HepG2 (cell line): ENCODE measurements at regions not wholly inside any gene's neighbourhood (a gene's known extent, or its start where the extent isn't known, plus 50 kb on each side); places are given as distances from the start of the nearest gene placed in this dataset.

Experiments used
- ATAC-seq: fragments of 200-7000 bp; cut with Tn5 transposase; 3 replicates; pipeline ENCODE4 v1.9.1; 2020; ENCODE audit warnings: mild to moderate bottlenecking, moderate library complexity
- BruUV-seq: library from RNA; stranded (reverse); fragments of 400-500 nt; replicated peaks from 2 replicates; lab custom pipeline; 2021; lab: Mats Ljungman, UMichigan
- CTCF ChIA-PET: fragments of 300-600 bp; formaldehyde crosslinking; extraction: SDS; loops from one replicate; lab custom pipeline; 2021; ENCODE audit warnings: low total read pairs, inconsistent platforms, low intra/inter-chr PET ratio; lab: Yijun Ruan, JAX
- POLR2A ChIA-PET: fragments of 350-600 bp; sonication (Branson Sonifier 250); formaldehyde crosslinking; loops from one replicate; lab custom pipeline; 2020; ENCODE audit warnings: antibody characterized with exemption, inconsistent platforms; lab: Yijun Ruan, JAX
- DNase-seq: peaks from one replicate; pipeline ENCODE4 v3.0.0-alpha.2; 2015; ENCODE audit warnings: low spot score
- FAIRE-seq: peaks from 3 replicates; lab custom pipeline; 2011; peaks lifted over from hg19 to GRCh38; lab: Jason Lieb, UNC
- H2AFZ ChIP-seq: one replicate; pipeline ENCODE4 v1.6.1; 2011; ENCODE audit warnings: low read length, inconsistent platforms
- H3K27ac ChIP-seq: fragments of 300-600 bp; 3 replicates; pipeline ENCODE4 v1.8.0; 2011; ENCODE audit warnings: mixed run types, mild to moderate bottlenecking, mixed read lengths, low read length, inconsistent platforms; ENCODE audit not compliant: insufficient read depth; ENCODE audit errors: extremely low read length
- H3K27me3 ChIP-seq, 2 experiments: fragments of 200-600 bp in 1 of 2; 2 replicates in 1 of 2; 3 replicates in 1 of 2; pipeline versions ENCODE4 v1.6.0 to v1.8.0; 2011; ENCODE audit warnings: low read length in 2 of 2, mild to moderate bottlenecking in 2 of 2, moderate library complexity in 2 of 2, inconsistent platforms in 1 of 2; ENCODE audit not compliant: insufficient read depth in 2 of 2, control insufficient read depth in 1 of 2
- H3K36me3 ChIP-seq, 2 experiments: fragments of 200-600 bp in 1 of 2; replicated peaks in 1 of 2; 2 replicates in 1 of 2; 3 replicates in 1 of 2; pipeline versions ENCODE4 v1.5.1 to v1.8.0; 2011; ENCODE audit warnings: low read length in 2 of 2, inconsistent platforms in 1 of 2; ENCODE audit not compliant: insufficient read depth in 2 of 2, control insufficient read depth in 1 of 2
- H3K4me1 ChIP-seq: 2 replicates; pipeline ENCODE4 v1.5.1; 2012; ENCODE audit warnings: low read length, inconsistent platforms; ENCODE audit not compliant: insufficient read depth
- H3K4me2 ChIP-seq: 2 replicates; pipeline ENCODE4 v1.6.0; 2011; ENCODE audit warnings: low read depth, low read length, inconsistent platforms
- H3K4me3 ChIP-seq, 3 experiments: fragments of 200-600 bp in 1 of 3; sonication (generic), shearing (Covaris generic) in 1 of 3; replicated peaks in 1 of 3; 2 replicates each; pipeline ENCODE4 v1.5.1; 2011 to 2016; ENCODE audit warnings: low read length in 3 of 3, inconsistent platforms in 2 of 3, low read depth in 2 of 3, mild to moderate bottlenecking in 2 of 3, control low read depth in 1 of 3, mixed read lengths in 1 of 3; ENCODE audit not compliant: insufficient read depth in 1 of 3
- H3K79me2 ChIP-seq: one replicate; pipeline ENCODE4 v1.6.1; 2011; ENCODE audit warnings: low read length, inconsistent platforms; ENCODE audit not compliant: insufficient read depth
- H3K9ac ChIP-seq: 2 replicates; pipeline ENCODE4 v1.6.0; 2011; ENCODE audit warnings: mild to moderate bottlenecking, low read depth, low read length, inconsistent platforms; ENCODE audit not compliant: insufficient read depth
- H3K9me3 ChIP-seq: 2 replicates; pipeline ENCODE4 v1.5.1; 2012; ENCODE audit warnings: mild to moderate bottlenecking, low read length
- H4K20me1 ChIP-seq: 2 replicates; pipeline ENCODE4 v1.6.0; 2011; ENCODE audit warnings: inconsistent platforms, mild to moderate bottlenecking, low read length, moderate library complexity; ENCODE audit not compliant: insufficient read depth
- ARNT2 ChIP-seq: sonication (generic); formaldehyde crosslinking; IDR thresholded peaks from 2 replicates; pipeline ENCODE4 v1.8.0; 2022; ENCODE audit warnings: mild to moderate bottlenecking, low read depth, missing genetic modification reagents, moderate library complexity
- FOXK1 ChIP-seq: sonication (generic); formaldehyde crosslinking; IDR thresholded peaks from 2 replicates; pipeline ENCODE4 v1.4.0; 2020; ENCODE audit warnings: low read depth, missing genetic modification reagents, borderline replicate concordance
- HHEX ChIP-seq: IDR thresholded peaks from 2 replicates; pipeline ENCODE4 v1.6.1; 2016; ENCODE audit warnings: control low read depth
- HOXD1 ChIP-seq: sonication (generic); formaldehyde crosslinking; IDR thresholded peaks from 2 replicates; pipeline ENCODE4 v1.5.0; 2020; ENCODE audit warnings: missing genetic modification reagents
- MAFF ChIP-seq: IDR thresholded peaks from 2 replicates; pipeline ENCODE4 v1.6.1; 2011; ENCODE audit warnings: low read depth, low read length, improper control_type of control experiment
- MED1 ChIP-seq: sonication (generic); formaldehyde crosslinking; IDR thresholded peaks from 2 replicates; pipeline ENCODE4 v1.4.0; 2020; ENCODE audit warnings: missing genetic modification reagents
- MLLT10 ChIP-seq: sonication (generic); formaldehyde crosslinking; IDR thresholded peaks from 2 replicates; pipeline ENCODE4 v1.4.0; 2020; ENCODE audit warnings: missing genetic modification reagents
- MYC ChIP-seq: sonication (generic); formaldehyde crosslinking; IDR thresholded peaks from 2 replicates; pipeline ENCODE4 v1.9.0; 2021; ENCODE audit warnings: missing genetic modification reagents, borderline replicate concordance
- PAWR ChIP-seq: sonication (generic); formaldehyde crosslinking; IDR thresholded peaks from 2 replicates; pipeline ENCODE4 v1.4.0; 2020; ENCODE audit warnings: missing genetic modification reagents, mild to moderate bottlenecking, borderline replicate concordance
- PRDM10 ChIP-seq: sonication (generic); formaldehyde crosslinking; IDR thresholded peaks from 2 replicates; pipeline ENCODE4 v1.4.0; 2020; ENCODE audit warnings: low read depth, missing genetic modification reagents
- RCOR2 ChIP-seq: IDR thresholded peaks from 2 replicates; pipeline ENCODE4 v1.6.1; 2016; ENCODE audit warnings: missing biosample characterization, missing genetic modification reagents
- SAP130 ChIP-seq: IDR thresholded peaks from 2 replicates; pipeline ENCODE4 v1.6.1; 2016; ENCODE audit warnings: low read depth
- SP4 ChIP-seq: sonication (generic); formaldehyde crosslinking; IDR thresholded peaks from 2 replicates; pipeline ENCODE4 v1.8.1; 2023; ENCODE audit warnings: mild to moderate bottlenecking, missing genetic modification reagents
- ZBED4 ChIP-seq: sonication (generic); formaldehyde crosslinking; IDR thresholded peaks from 2 replicates; pipeline ENCODE4 v1.4.0; 2020; ENCODE audit warnings: missing genetic modification reagents, borderline replicate concordance
- ZNF343 ChIP-seq: sonication (generic); formaldehyde crosslinking; IDR thresholded peaks from 2 replicates; pipeline ENCODE4 v1.4.0; 2020; ENCODE audit warnings: mild to moderate bottlenecking, missing genetic modification reagents
- ZNF616 ChIP-seq: sonication (generic); formaldehyde crosslinking; IDR thresholded peaks from 2 replicates; pipeline ENCODE4 v1.5.0; 2020; ENCODE audit warnings: low read depth, mild to moderate bottlenecking, missing genetic modification reagents
- ZNF704 ChIP-seq: sonication (generic); formaldehyde crosslinking; IDR thresholded peaks from 2 replicates; pipeline ENCODE4 v1.8.1; 2023; ENCODE audit warnings: mild to moderate bottlenecking, inconsistent platforms, moderate library complexity, missing genetic modification reagents, borderline replicate concordance
- WGBS: methylation state at CpG from one replicate; pipeline ENCODE4 v1.1.6; 2017; ENCODE audit warnings: low lambda C conversion rate; 5-methylcytosine and 5-hydroxymethylcytosine counted together
- in situ Hi-C: cut with HindIII; loops from 2 replicates; pipeline ENCODE4 v1.10.0; 2017; ENCODE audit warnings: low pct_unique_long_range_greater_than_20kb; ENCODE audit not compliant: extremely low pct_ligation_motif_present
- intact Hi-C: fragments of 100-400 bp; cut with micrococcal nuclease; formaldehyde crosslinking; loops from one replicate; pipeline ENCODE4 v1.10.0; 2022; ENCODE audit not compliant: unreplicated experiment

- TF ChIP-seq PRDM10, result no peak
- no peak for TF ChIP-seq HHEX (CRISPR knock-in tag)
- no peak for TF ChIP-seq ZNF343 (CRISPR knock-in tag)
- no peak for TF ChIP-seq ZNF704 (CRISPR knock-in tag)
- TF ChIP-seq FOXK1 (CRISPR knock-in tag), result no peak
- TF ChIP-seq MAFF, result no peak
- no peak for TF ChIP-seq SP4
These were observed 275.4 kb upstream of the RGMB start (continued) for GRCh38 chr5:98498028-98498427.

- CTCF ChIA-PET, result no interaction called here
- TF ChIP-seq ZNF616 (no peak), RCOR2 (CRISPR knock-in tag) (no peak), SAP130 (CRISPR knock-in tag) (no peak), HOXD1 (CRISPR knock-in tag) (no peak), PAWR (CRISPR knock-in tag) (no peak), MED1 (no peak), MYC (CRISPR knock-in tag) (no peak), MLLT10 (no peak), ARNT2 (no peak), ZBED4 (CRISPR knock-in tag) (no peak)
These were observed 273.6 kb upstream of the RGMB start for GRCh38 chr5:98499892-98500291.

More at GRCh38 chr5:98499892-98500291, 273.6 kb upstream of the RGMB start:
- no peaks in the 10 kb centered on the region for H3K27me3 ChIP-seq
- H3K27ac ChIP-seq, result no peak overlapping the region
- H3K36me3 ChIP-seq, result no peaks in the 10 kb centered on the region
- no peak for DNase-seq
- no peak overlapping the region for H3K4me2 ChIP-seq
- FAIRE-seq, result no peak
- no peak overlapping the region for H2AFZ ChIP-seq
- no peak overlapping the region for H3K4me3 ChIP-seq
- H3K4me1 ChIP-seq, result peaks cover 10% of the 10 kb centered on the region; the same call in 1 of the 2 replicates
- WGBS, result 25% methylated on average over 1 of the region's 1 CpG
- POLR2A ChIA-PET, result no interaction called here
- no peak for ATAC-seq
- no peaks in the 10 kb centered on the region for H4K20me1 ChIP-seq
- no peaks in the 10 kb centered on the region for H3K79me2 ChIP-seq
- H3K9ac ChIP-seq, result no peak overlapping the region
- in situ Hi-C loops, result no loop called here
- intact Hi-C loops, result no loop called here
- BruUV-seq, result no TSS peak
- H3K9me3 ChIP-seq, result no peaks in the 10 kb centered on the region
